CD4-positive, CD25-positive, alpha-beta regulatory T cell (primary cell): ENCODE measurements at regions not wholly inside any gene's neighbourhood (a gene's known extent, or its start where the extent isn't known, plus 50 kb on each side); places are given as distances from the start of the nearest gene placed in this dataset.
A peak's percentile ranks its signal among the peaks of the same experiment; 100 is the strongest.

ENCODE experiments used
- ATAC-seq, 2 donors: fragments of 150-1000 bp; cut with Tn5 transposase; one replicate each; pipeline ENCODE4 v1.10.0; 2021; ENCODE audit warnings: low read depth in 2 of 2, moderate number of reproducible peaks in 2 of 2, moderate library complexity in 1 of 2
- DNase-seq, 3 donors: peaks; one replicate each; pipeline versions ENCODE4 v3.0.0 to v3.0.0-alpha.2; 2012 to 2022; ENCODE audit warnings: mixed read lengths in 1 of 3
- H3K27ac ChIP-seq: one replicate; pipeline ENCODE4 v1.7.0; 2013; ENCODE audit warnings: mild to moderate bottlenecking, low read length; ENCODE audit not compliant: insufficient read depth, poor library complexity, severe bottlenecking
- H3K27me3 ChIP-seq: one replicate; pipeline ENCODE4 v1.7.0; 2013; ENCODE audit warnings: low read length; ENCODE audit not compliant: control insufficient read depth, insufficient read depth
- H3K36me3 ChIP-seq: one replicate; pipeline ENCODE4 v1.7.0; 2013; ENCODE audit warnings: mild to moderate bottlenecking, low read length, moderate library complexity; ENCODE audit not compliant: control insufficient read depth, insufficient read depth
- H3K4me1 ChIP-seq: 2 replicates; pipeline ENCODE4 v1.7.0; 2013; ENCODE audit warnings: mild to moderate bottlenecking, low read length; ENCODE audit not compliant: insufficient read depth, control insufficient read depth, poor library complexity, severe bottlenecking
- H3K4me3 ChIP-seq: one replicate; pipeline ENCODE4 v1.7.0; 2013; ENCODE audit warnings: low read depth, mild to moderate bottlenecking, low read length, moderate library complexity
- H3K9me3 ChIP-seq, 2 experiments: 1 replicate in 1 of 2; 2 replicates in 1 of 2; pipeline ENCODE4 v1.7.0; 2013; ENCODE audit warnings: low read length in 2 of 2, mild to moderate bottlenecking in 1 of 2, moderate library complexity in 1 of 2; ENCODE audit not compliant: control insufficient read depth in 2 of 2
- H3K27ac Mint-ChIP-seq, 3 donors: one replicate each; pipeline ENCODE4 v1.8.0; 2020 to 2022; ENCODE audit warnings: mild to moderate bottlenecking in 3 of 3, mixed read lengths in 3 of 3, moderate library complexity in 2 of 3
- H3K27me3 Mint-ChIP-seq: one replicate; pipeline ENCODE4 v1.8.0; 2022; ENCODE audit warnings: mild to moderate bottlenecking, mixed read lengths
- H3K36me3 Mint-ChIP-seq: one replicate; pipeline ENCODE4 v1.8.0; 2020; ENCODE audit warnings: mixed read lengths
- H3K4me1 Mint-ChIP-seq, 4 donors: one replicate each; pipeline ENCODE4 v1.8.0; 2020 to 2022; ENCODE audit warnings: mixed read lengths in 4 of 4, mild to moderate bottlenecking in 1 of 4
- H3K4me3 Mint-ChIP-seq, 4 donors: one replicate each; pipeline ENCODE4 v1.8.0; 2020 to 2022; ENCODE audit warnings: mild to moderate bottlenecking in 4 of 4, mixed read lengths in 4 of 4, moderate library complexity in 3 of 4
- H3K9me3 Mint-ChIP-seq, 7 donors: one replicate each; pipeline ENCODE4 v1.8.0; 2020 to 2022; ENCODE audit warnings: mixed read lengths in 7 of 7, mild to moderate bottlenecking in 3 of 7, moderate library complexity in 2 of 7

- H3K4me3 Mint-ChIP-seq = peak overlapping the region; percentile 62 to 86 (median 74)
- Histone ChIP-seq H3K4me3 (peak overlapping the region; percentile 31), H3K9me3 (no peaks in the 10 kb centered on the region), H3K27ac (no peak overlapping the region), H3K36me3 (no peaks in the 10 kb centered on the region), H3K4me1 (peaks cover 54% of the 10 kb centered on the region), H3K27me3 (no peaks in the 10 kb centered on the region)
- peak overlapping the region; percentile 81 to 98 (median 97) for H3K27ac Mint-ChIP-seq
- H3K4me1 Mint-ChIP-seq = peaks cover 17 to 68% (median 37%) of the 10 kb centered on the region in 4 donors
- H3K36me3 Mint-ChIP-seq = peaks cover 25% of the 10 kb centered on the region
- DNase-seq (no peak), ATAC-seq (no peak)
- no peaks in the 10 kb centered on the region for H3K9me3 Mint-ChIP-seq
- H3K27me3 Mint-ChIP-seq = no peaks in the 10 kb centered on the region
Measured at GRCh38 chr14:50039120-50039517, 77.3 kb downstream of the VCPKMT start.

- peak overlapping the region in 3 of 4 donors; percentile 77 to 89 (median 78) for H3K4me3 Mint-ChIP-seq
- H3K9me3 Mint-ChIP-seq = no peaks in the 10 kb centered on the region
- H3K4me1 Mint-ChIP-seq = peaks cover 17 to 74% (median 43%) of the 10 kb centered on the region in 4 donors
- no peaks in the 10 kb centered on the region for H3K9me3 ChIP-seq
- H3K4me3 ChIP-seq = peak overlapping the region; percentile 60
- no peak for ATAC-seq
- peaks cover 24% of the 10 kb centered on the region for H3K36me3 Mint-ChIP-seq
- H3K4me1 ChIP-seq = peaks cover 61% of the 10 kb centered on the region
- H3K27me3 Mint-ChIP-seq = no peaks in the 10 kb centered on the region
- peak overlapping the region; percentile 97 to 99 (median 98) for H3K27ac Mint-ChIP-seq
- no peaks in the 10 kb centered on the region for H3K36me3 ChIP-seq
- no peak for DNase-seq
- no peaks in the 10 kb centered on the region for H3K27me3 ChIP-seq
- H3K27ac ChIP-seq = peak overlapping the region; percentile 78
Measured at GRCh38 chr14:50039734-50040400, 76.5 kb downstream of the VCPKMT start.

DNA sequence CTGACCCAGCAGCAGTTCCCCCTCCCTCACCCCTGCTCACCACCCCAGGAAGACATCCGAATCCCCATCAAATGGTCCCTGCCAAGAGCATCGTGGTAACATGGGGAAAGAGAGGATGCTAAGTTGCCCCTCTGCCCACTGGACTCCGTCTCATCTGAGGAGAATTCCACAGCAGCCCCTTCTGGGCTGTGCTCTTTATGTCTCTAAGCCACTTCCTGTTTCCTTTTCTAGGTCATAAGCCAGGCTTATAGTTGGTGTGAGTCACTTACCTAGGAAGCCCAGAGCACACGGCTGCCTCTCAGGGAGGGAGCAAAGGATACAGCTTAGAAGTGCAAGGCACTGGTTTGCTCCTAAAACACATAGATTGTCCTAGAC, 76.0 kb downstream of the VCPKMT start:
- peaks cover 25% of the 10 kb centered on the region for H3K36me3 Mint-ChIP-seq
- no peaks in the 10 kb centered on the region for H3K27me3 Mint-ChIP-seq
- Histone ChIP-seq H3K27me3 (no peaks in the 10 kb centered on the region), H3K36me3 (no peaks in the 10 kb centered on the region), H3K9me3 (no peaks in the 10 kb centered on the region), H3K4me3 (peak overlapping the region; percentile 60), H3K27ac (peak overlapping the region; percentile 78), H3K4me1 (peaks cover 66% of the 10 kb centered on the region)
- peak overlapping the region; percentile 97 to 99 (median 98) for H3K27ac Mint-ChIP-seq
- H3K4me1 Mint-ChIP-seq = peaks cover 21 to 79% (median 47%) of the 10 kb centered on the region in 4 donors
- ATAC-seq = peak; percentile 76 to 78
- no peaks in the 10 kb centered on the region for H3K9me3 Mint-ChIP-seq
- DNase-seq = peak; percentile 29 to 86 (median 47)
- H3K4me3 Mint-ChIP-seq = peak overlapping the region; percentile 66 to 89 (median 78)

GRCh38 chr14:50040895-50041465, 75.4 kb downstream of the VCPKMT start:
- H3K4me3 ChIP-seq = peak overlapping the region; percentile 60
- H3K27me3 Mint-ChIP-seq = no peaks in the 10 kb centered on the region
- peak overlapping the region; percentile 78 for H3K27ac ChIP-seq
- H3K9me3 Mint-ChIP-seq = peaks cover 0 to 1% (median 0%) of the 10 kb centered on the region in 7 donors
- H3K27me3 ChIP-seq = no peaks in the 10 kb centered on the region
- no peak for DNase-seq
- no peaks in the 10 kb centered on the region for H3K36me3 ChIP-seq
- no peaks in the 10 kb centered on the region for H3K9me3 ChIP-seq
- H3K36me3 Mint-ChIP-seq = peaks cover 31% of the 10 kb centered on the region
- H3K4me1 Mint-ChIP-seq = peaks cover 27 to 85% (median 53%) of the 10 kb centered on the region in 4 donors
- H3K4me1 ChIP-seq = peaks cover 72% of the 10 kb centered on the region
- ATAC-seq = no peak
- H3K27ac Mint-ChIP-seq = peak overlapping the region; percentile 97 to 99 (median 98)
- peak overlapping the region in 3 of 4 donors; percentile 77 to 89 (median 78) for H3K4me3 Mint-ChIP-seq

GRCh38 chr14:50041980-50042379, 74.4 kb downstream of the VCPKMT start:
- peaks cover 77% of the 10 kb centered on the region for H3K4me1 ChIP-seq
- Mint-ChIP-seq H3K27ac (peak overlapping the region; percentile 32 to 97 (median 46)), H3K4me1 (peaks cover 30 to 86% (median 58%) of the 10 kb centered on the region in 4 donors), H3K36me3 (peaks cover 36% of the 10 kb centered on the region), H3K4me3 (no peak overlapping the region), H3K9me3 (peaks cover 0 to 2% (median 0%) of the 10 kb centered on the region in 7 donors), H3K27me3 (no peaks in the 10 kb centered on the region)
- H3K9me3 ChIP-seq = no peaks in the 10 kb centered on the region
- DNase-seq (no peak), ATAC-seq (no peak)
- no peak overlapping the region for H3K27ac ChIP-seq
- H3K36me3 ChIP-seq = no peaks in the 10 kb centered on the region
- no peaks in the 10 kb centered on the region for H3K27me3 ChIP-seq
- H3K4me3 ChIP-seq = no peak overlapping the region

DNA sequence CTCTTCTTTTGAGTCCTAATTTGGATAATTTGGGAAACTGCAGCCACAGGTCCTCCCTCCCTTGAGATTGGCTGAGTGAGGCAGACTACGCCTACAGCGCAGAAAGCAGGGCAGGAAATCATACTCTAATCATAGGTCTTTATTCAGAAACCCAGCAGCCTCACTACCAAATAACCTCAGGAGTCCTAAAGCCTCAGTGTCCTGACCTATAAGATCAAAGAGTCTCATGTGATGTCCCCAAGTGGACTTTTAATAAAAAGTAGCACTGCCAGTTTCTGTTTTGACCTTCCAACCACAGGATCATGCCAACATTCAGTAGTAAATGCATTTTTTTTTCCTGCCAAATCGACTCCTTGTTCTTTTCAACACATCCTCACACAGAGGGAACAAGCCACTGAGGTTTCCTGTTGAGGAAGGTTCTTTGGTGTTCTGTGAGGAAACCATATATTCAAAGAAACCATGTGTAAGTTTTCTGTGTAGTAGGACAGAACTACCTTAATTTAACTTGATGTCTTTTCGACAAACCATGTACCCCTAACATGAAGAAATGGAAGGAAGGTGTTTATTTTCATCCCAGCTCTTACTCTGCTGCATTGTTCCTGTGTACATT, 72.2 kb downstream of the VCPKMT start:
- H3K36me3 Mint-ChIP-seq = peaks cover 25% of the 10 kb centered on the region
- Histone ChIP-seq H3K27me3 (no peaks in the 10 kb centered on the region), H3K27ac (peak overlapping the region; percentile 81), H3K4me1 (peaks cover 64% of the 10 kb centered on the region), H3K36me3 (no peaks in the 10 kb centered on the region), H3K4me3 (peak overlapping the region; percentile 59), H3K9me3 (no peaks in the 10 kb centered on the region)
- peaks cover 21 to 79% (median 56%) of the 10 kb centered on the region in 4 donors for H3K4me1 Mint-ChIP-seq
- H3K27me3 Mint-ChIP-seq = no peaks in the 10 kb centered on the region
- peaks cover 0 to 2% (median 0%) of the 10 kb centered on the region in 7 donors for H3K9me3 Mint-ChIP-seq
- peak overlapping the region; percentile 95 to 98 (median 96) for H3K27ac Mint-ChIP-seq
- peak in 1 of 2 donors; percentile 17 for ATAC-seq
- peak overlapping the region; percentile 34 to 78 (median 59) for H3K4me3 Mint-ChIP-seq
- peak in 2 of 3 donors; percentile 33 to 78 for DNase-seq

DNA sequence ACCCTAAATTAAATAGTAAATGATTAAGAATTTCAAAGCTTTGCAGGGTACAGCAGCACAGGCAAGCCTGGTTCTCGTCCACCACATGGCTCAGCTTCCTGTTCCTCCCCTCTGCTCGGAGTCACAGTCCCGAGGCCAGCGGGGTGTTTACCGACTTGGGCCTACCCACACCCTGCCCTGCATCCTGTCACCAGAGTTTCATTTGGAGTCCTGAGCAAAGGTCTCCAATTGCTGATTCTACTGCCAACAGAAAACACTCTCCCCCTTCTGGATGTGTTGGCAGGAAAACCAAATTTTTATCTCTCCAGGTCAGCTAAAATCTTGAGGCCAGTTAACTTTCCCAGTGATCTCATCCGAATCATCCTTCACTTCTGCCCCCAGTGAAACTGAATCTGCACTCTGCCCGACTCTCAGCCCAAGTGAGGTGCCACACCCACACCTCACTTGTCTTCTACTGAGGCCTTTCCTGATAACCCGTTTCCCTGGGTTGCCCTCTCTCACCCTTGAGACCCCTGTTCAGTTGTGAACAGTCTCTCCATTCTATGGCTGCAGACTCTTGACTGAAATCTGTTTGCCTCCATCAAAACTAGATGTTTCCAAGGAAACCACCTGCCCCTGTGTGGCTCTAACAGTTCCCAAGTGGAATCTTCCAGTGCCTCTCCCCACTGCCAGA, 71.2 kb downstream of the VCPKMT start:
- DNase-seq (peak; percentile 33 to 96 (median 71)), ATAC-seq (peak; percentile 86 to 87)
- peaks cover 54% of the 10 kb centered on the region for H3K4me1 ChIP-seq
- H3K4me1 Mint-ChIP-seq = peaks cover 20 to 76% (median 54%) of the 10 kb centered on the region in 4 donors
- peak overlapping the region; percentile 95 to 99 (median 95) for H3K27ac Mint-ChIP-seq
- peaks cover 0 to 2% (median 0%) of the 10 kb centered on the region in 7 donors for H3K9me3 Mint-ChIP-seq
- H3K9me3 ChIP-seq = no peaks in the 10 kb centered on the region
- H3K4me3 ChIP-seq = peak overlapping the region; percentile 59
- no peaks in the 10 kb centered on the region for H3K27me3 ChIP-seq
- peak overlapping the region; percentile 37 to 56 (median 42) for H3K4me3 Mint-ChIP-seq
- H3K27me3 Mint-ChIP-seq = no peaks in the 10 kb centered on the region
- peaks cover 29% of the 10 kb centered on the region for H3K36me3 Mint-ChIP-seq
- no peaks in the 10 kb centered on the region for H3K36me3 ChIP-seq
- peak overlapping the region; percentile 81 for H3K27ac ChIP-seq
